ENCODE measurements at regions not wholly inside any gene's neighbourhood (a gene's known extent, or its start where the extent isn't known, plus 50 kb on each side); places are given as distances from the start of the nearest gene placed in this dataset.

- TF ChIP-seq CTCF (IDR thresholded peaks at IDR 0.05) (no peak), POLR2A (IDR thresholded peaks at IDR 0.05) (no peak)
Observed at GRCh38 chr1:34322969-34323368, 146.3 kb downstream of the C1orf94 start.

Data from right lobe of liver (tissue), 4 donors.